ENCODE measurements at regions not wholly inside any gene's neighbourhood (a gene's known extent, or its start where the extent isn't known, plus 50 kb on each side); places are given as distances from the start of the nearest gene placed in this dataset.

GRCh38 chr12:46682148-46682547 lies 143.6 kb downstream of the SLC38A4 start:
- H3K9me3 ChIP-seq, result no peaks in the 10 kb centered on the region
- no peak for ATAC-seq (ENCODE audit: insufficient number of reproducible peaks, low FRiP score, low read depth)
- H3K27ac ChIP-seq, result no peak overlapping the region
- peaks cover 0 to 4% of the 10 kb centered on the region in 2 donors for H3K4me1 ChIP-seq (ENCODE audit: control insufficient read depth in 1 of 2, low read depth in 2 of 2)
- H3K4me3 ChIP-seq, result no peak overlapping the region
- H3K27me3 ChIP-seq (replicated peaks; ENCODE audit: insufficient read depth), result no peaks in the 10 kb centered on the region
- no peaks in the 10 kb centered on the region for H3K36me3 ChIP-seq
- TF ChIP-seq CTCF (IDR thresholded peaks at IDR 0.05), result no peak
- DNase-seq (ENCODE audit: low spot score), result no peak

GRCh38 chr12:46680506-46680905 lies 145.3 kb downstream of the SLC38A4 start:
- Histone ChIP-seq H3K27ac (no peak overlapping the region), H3K36me3 (no peaks in the 10 kb centered on the region), H3K4me1 (ENCODE audit: control insufficient read depth in 1 of 2, low read depth in 2 of 2) (peaks cover 0 to 10% of the 10 kb centered on the region in 2 donors), H3K27me3 (replicated peaks; ENCODE audit: insufficient read depth) (no peaks in the 10 kb centered on the region), H3K4me3 (no peak overlapping the region), H3K9me3 (no peaks in the 10 kb centered on the region)
- TF ChIP-seq CTCF (IDR thresholded peaks at IDR 0.05), result no peak
- DNase-seq (ENCODE audit: low spot score), result no peak
- no peak for ATAC-seq (ENCODE audit: insufficient number of reproducible peaks, low FRiP score, low read depth)

- Histone ChIP-seq H3K9me3 (no peaks in the 10 kb centered on the region), H3K27ac (no peak overlapping the region), H3K4me3 (no peak overlapping the region), H3K4me1 (ENCODE audit: control insufficient read depth in 1 of 2, low read depth in 2 of 2) (peaks cover 0 to 10% of the 10 kb centered on the region in 2 donors), H3K36me3 (no peaks in the 10 kb centered on the region), H3K27me3 (replicated peaks; ENCODE audit: insufficient read depth) (no peaks in the 10 kb centered on the region)
- ATAC-seq (ENCODE audit: insufficient number of reproducible peaks, low FRiP score, low read depth) (no peak), DNase-seq (ENCODE audit: low spot score) (no peak)
- TF ChIP-seq CTCF (IDR thresholded peaks at IDR 0.05), result no peak
Measured at GRCh38 chr12:46679754-46680153, 146.0 kb downstream of the SLC38A4 start.

- H3K36me3 ChIP-seq, result no peaks in the 10 kb centered on the region
- no peaks in the 10 kb centered on the region for H3K9me3 ChIP-seq
- H3K27me3 ChIP-seq (replicated peaks; ENCODE audit: insufficient read depth), result no peaks in the 10 kb centered on the region
- no peak for DNase-seq (ENCODE audit: low spot score)
- no peak overlapping the region for H3K4me3 ChIP-seq
- TF ChIP-seq CTCF (IDR thresholded peaks at IDR 0.05), result no peak
- no peak for ATAC-seq (ENCODE audit: insufficient number of reproducible peaks, low FRiP score, low read depth)
- peaks cover 0 to 10% of the 10 kb centered on the region in 2 donors for H3K4me1 ChIP-seq (ENCODE audit: control insufficient read depth in 1 of 2, low read depth in 2 of 2)
- no peak overlapping the region for H3K27ac ChIP-seq
Measured at GRCh38 chr12:46678426-46678825, 147.4 kb downstream of the SLC38A4 start.

GRCh38 chr12:46677749-46678148 lies 148.0 kb downstream of the SLC38A4 start:
- ATAC-seq (ENCODE audit: insufficient number of reproducible peaks, low FRiP score, low read depth) (no peak), DNase-seq (ENCODE audit: low spot score) (no peak)
- Histone ChIP-seq H3K36me3 (no peaks in the 10 kb centered on the region), H3K9me3 (no peaks in the 10 kb centered on the region), H3K27ac (no peak overlapping the region), H3K27me3 (replicated peaks; ENCODE audit: insufficient read depth) (no peaks in the 10 kb centered on the region), H3K4me1 (ENCODE audit: control insufficient read depth in 1 of 2, low read depth in 2 of 2) (peaks cover 0 to 10% of the 10 kb centered on the region in 2 donors), H3K4me3 (no peak overlapping the region)
- no peak for TF ChIP-seq CTCF (IDR thresholded peaks at IDR 0.05)
